GM20431 (cell line): ENCODE measurements at regions not wholly inside any gene's neighbourhood (a gene's known extent, or its start where the extent isn't known, plus 50 kb on each side); places are given as distances from the start of the nearest gene placed in this dataset.

Experiments
- in situ Hi-C: fragments of 300-500 bp; cut with MseI, MboI; formaldehyde crosslinking; loops from one replicate; pipeline ENCODE4 v1.15.0; 2020; ENCODE audit warnings: low sequenced_read_pairs; ENCODE audit not compliant: unreplicated experiment

GRCh38 chr4:89561048-89561447 is 253.4 kb upstream of the GPRIN3 start:
- in situ Hi-C loops = no loop called here

GRCh38 chr4:89558147-89558546 is 250.5 kb upstream of the GPRIN3 start:
- in situ Hi-C loops = no loop called here

DNA sequence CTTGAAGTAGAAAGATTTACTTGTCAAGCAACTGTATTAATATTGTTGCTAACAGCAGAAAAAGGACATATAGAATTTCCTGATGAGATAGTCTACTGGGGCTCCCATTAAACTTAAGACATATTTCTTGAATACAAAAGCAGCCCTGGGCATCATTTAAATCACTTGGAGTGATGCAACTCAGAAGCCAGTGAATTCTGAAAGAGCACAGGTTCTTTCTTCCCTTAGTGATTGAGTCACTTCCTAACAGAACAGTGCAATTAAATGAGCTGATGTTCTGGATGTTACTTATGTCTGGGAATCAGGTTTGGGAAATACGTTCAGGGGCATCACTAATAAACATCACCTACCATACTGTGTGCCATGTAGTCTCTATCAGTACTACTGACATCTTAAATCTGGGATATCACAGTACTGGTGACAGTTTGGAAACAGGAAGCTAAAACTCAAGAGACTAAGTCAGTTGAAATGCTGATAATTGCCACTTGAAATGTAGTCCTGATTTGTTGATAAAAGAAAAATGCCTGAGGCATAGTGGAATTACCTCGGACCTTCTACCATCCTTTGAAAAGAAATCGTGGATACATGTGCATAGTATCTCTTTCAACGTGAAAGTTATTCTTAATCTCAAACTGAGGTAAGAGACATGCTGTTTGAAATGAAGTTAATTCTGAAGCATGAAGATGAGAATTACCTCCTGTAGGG is 249.2 kb upstream of the GPRIN3 start:
- in situ Hi-C loops = no loop called here

- in situ Hi-C loops = no loop called here
Observed at GRCh38 chr4:89551191-89551590, 243.6 kb upstream of the GPRIN3 start.

GRCh38 chr4:89549907-89550306 is 242.3 kb upstream of the GPRIN3 start:
- in situ Hi-C loops = no loop called here

GRCh38 chr4:89545315-89545714 is 237.7 kb upstream of the GPRIN3 start:
- in situ Hi-C loops = no loop called here

DNA sequence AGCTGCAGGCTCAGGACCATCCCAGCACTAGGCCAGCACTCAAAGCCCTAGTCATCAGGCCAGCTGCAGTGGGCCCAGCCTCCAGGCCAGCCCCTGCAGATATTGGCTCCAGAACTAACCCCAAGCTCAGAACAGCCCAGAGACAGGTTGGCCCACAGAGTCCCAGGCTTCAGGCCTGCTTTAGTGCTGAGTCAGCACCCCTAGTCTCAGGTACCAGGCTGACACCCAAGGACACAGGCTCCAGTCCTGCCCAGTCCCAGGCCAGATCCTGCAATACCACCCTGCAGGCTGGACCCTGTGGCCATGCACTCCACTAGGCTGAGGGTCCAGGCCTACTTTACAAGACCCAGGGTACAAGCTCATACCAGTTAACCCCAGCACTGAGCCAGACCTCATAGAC is 234.4 kb upstream of the GPRIN3 start:
- in situ Hi-C loops = no loop called here

GRCh38 chr4:89539797-89540711 is 232.5 kb upstream of the GPRIN3 start:
- in situ Hi-C loops = no loop called here

DNA sequence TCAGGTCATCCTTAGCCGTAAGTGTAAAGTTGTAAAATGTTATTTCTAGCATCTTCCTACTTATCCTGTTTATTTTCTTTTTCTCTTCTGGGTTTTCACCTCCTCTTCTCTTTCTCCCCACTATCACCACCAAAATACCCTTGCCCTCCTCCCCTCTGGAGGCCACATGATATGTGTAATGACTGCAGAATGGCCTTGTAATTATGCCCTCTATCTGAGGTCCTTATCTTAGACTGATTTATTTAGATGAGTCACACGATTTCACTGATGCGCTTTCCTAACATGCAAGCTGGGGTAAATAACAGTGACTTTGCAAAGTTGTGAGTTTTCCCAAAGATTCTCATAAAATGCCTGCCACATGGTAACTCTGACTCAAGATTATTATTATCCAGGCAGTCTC is 231.8 kb upstream of the GPRIN3 start:
- in situ Hi-C loops = no loop called here

GRCh38 chr4:89538886-89539285 is 231.3 kb upstream of the GPRIN3 start:
- in situ Hi-C loops = no loop called here

DNA sequence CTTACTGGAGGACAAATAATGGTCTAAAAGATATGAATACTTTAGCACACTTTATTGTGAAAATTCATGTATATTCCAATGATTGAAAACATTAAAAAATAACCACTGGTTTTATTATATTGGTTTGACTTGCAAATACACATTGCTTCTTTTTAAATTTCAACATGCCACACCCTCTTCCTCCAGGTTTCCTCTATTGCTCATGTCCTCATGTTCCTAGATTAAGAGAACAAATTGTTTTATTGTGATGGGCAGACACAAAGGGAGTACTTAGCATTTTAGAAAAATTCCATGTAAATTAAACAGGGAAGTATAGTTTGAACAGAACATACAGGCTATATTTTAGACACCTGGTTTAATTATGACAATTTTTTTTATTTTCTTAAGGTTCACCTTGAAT is 230.6 kb upstream of the GPRIN3 start:
- in situ Hi-C loops = no loop called here

- in situ Hi-C loops = no loop called here
Observed at GRCh38 chr4:89537281-89537680, 229.7 kb upstream of the GPRIN3 start.

- in situ Hi-C loops = no loop called here
Observed at GRCh38 chr4:89535251-89535650, 227.7 kb upstream of the GPRIN3 start.

- in situ Hi-C loops = no loop called here
Observed at GRCh38 chr4:89534356-89534755, 226.8 kb upstream of the GPRIN3 start.

DNA sequence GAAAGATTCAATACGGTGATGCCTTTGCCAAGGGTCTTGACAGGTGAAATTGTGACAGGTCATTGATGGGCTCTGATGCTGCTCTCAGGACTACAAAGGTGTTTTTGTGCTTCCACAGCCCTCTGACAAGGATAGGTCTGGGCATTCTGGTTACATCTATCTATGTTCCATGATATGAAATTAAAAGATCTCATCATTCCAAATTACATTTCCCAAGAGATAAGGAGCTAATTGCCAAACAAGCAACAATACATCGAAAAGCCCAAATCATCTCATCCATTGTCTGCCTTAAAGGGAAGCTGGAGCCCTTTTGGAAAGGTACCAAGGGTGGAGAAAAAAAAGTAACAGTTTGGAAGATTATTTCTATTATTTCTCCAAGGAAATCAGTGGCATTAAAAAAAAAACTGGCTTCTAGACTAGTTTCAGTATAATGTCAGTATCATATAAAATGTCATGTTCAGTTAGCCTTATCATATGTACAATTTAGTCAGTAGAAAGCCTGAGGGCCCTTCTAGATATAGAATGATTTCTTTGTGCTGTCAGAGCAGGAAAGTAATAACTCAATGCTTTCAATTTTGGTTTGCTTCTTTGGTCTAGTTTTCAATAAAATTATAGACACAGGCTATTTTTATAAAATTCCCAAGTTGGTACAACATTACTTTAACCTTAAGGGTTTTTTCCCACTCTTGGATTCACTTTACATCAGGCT is 224.5 kb upstream of the GPRIN3 start:
- in situ Hi-C loops = no loop called here

GRCh38 chr4:89528526-89529133 is 221.0 kb upstream of the GPRIN3 start:
- in situ Hi-C loops = no loop called here

DNA sequence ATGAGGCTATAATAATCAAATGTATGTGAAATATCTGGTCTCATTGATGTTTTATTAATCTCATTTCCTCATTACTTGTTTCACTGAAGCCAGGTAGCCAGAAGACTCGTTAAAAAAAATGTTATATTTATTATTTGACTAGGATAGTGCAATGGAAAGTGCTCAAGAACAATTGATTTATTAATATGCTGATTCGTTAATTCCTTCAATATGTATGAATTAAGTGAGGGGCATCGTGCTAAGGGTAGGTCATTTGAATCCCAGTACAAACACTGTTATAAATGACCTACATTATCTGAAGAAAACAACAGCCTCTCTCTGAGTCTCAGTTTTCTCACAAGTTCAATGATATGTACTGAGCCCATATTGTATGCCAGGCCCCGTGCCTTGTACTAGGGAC is 214.2 kb upstream of the GPRIN3 start:
- in situ Hi-C loops = no loop called here

GRCh38 chr4:89519771-89520320 is 212.2 kb upstream of the GPRIN3 start:
- in situ Hi-C loops = no loop called here

DNA sequence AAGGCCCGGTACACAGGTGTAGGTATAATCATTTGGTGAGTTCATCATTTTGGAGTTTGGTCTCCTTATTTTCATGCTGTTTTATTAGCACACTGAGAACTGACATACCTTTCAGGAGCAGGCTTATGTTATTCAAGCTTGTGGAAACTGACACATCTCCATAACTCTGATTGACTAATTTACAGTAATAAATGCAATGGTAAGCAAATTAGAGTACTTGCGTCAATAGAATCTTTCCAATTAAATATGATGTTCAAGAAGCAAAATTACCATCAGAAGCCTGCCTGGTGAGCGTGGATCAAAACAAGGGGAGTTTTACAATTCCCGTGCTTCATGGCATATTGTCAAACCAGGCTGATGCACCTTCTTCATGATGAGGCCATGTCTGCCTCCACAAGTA is 210.7 kb upstream of the GPRIN3 start:
- in situ Hi-C loops = no loop called here

GRCh38 chr4:89514811-89515210 is 207.2 kb upstream of the GPRIN3 start:
- in situ Hi-C loops = no loop called here
